ENCODE measurements at regions not wholly inside any gene's neighbourhood (a gene's known extent, or its start where the extent isn't known, plus 50 kb on each side); places are given as distances from the start of the nearest gene placed in this dataset.

- Histone ChIP-seq H3K27ac (ENCODE audit: low read depth in 1 of 2, low read length in 1 of 2) (peak overlapping the region in 1 of 2 donors; percentile 55), H3K4me3 (ENCODE audit: low read length in 2 of 2) (no peak overlapping the region), H3K4me1 (ENCODE audit: control insufficient read depth in 2 of 2, insufficient read depth in 2 of 2, low read length in 2 of 2) (peaks cover 33 to 66% of the 10 kb centered on the region in 2 donors), H3K9me3 (ENCODE audit: control insufficient read depth in 2 of 2, insufficient read depth in 1 of 2, low read length in 1 of 2) (no peaks in the 10 kb centered on the region), H3K36me3 (ENCODE audit: control insufficient read depth in 2 of 2, insufficient read depth in 2 of 2, low read length in 1 of 2) (no peaks in the 10 kb centered on the region), H3K27me3 (ENCODE audit: control insufficient read depth in 2 of 2, insufficient read depth in 1 of 2, low read length in 1 of 2) (no peaks in the 10 kb centered on the region)
- DNase-seq (ENCODE audit: low read depth in 6 of 9, low spot score in 9 of 9): no peak
- 79% methylated on average over 10 of the region's 10 CpGs for WGBS
Observed at GRCh38 chr2:43106559-43107527, 119.6 kb downstream of the ZFP36L2 start.

- WGBS: 30% methylated on average over 4 of the region's 4 CpGs
- H3K4me1 ChIP-seq (ENCODE audit: control insufficient read depth in 2 of 2, insufficient read depth in 2 of 2, low read length in 2 of 2): peaks cover 33 to 73% of the 10 kb centered on the region in 2 donors
- peaks cover 0 to 5% of the 10 kb centered on the region in 2 donors for H3K27me3 ChIP-seq (ENCODE audit: control insufficient read depth in 2 of 2, insufficient read depth in 1 of 2, low read length in 1 of 2)
- peak overlapping the region; percentile 55 to 66 for H3K27ac ChIP-seq (ENCODE audit: low read depth in 1 of 2, low read length in 1 of 2)
- no peaks in the 10 kb centered on the region for H3K9me3 ChIP-seq (ENCODE audit: control insufficient read depth in 2 of 2, insufficient read depth in 1 of 2, low read length in 1 of 2)
- H3K36me3 ChIP-seq (ENCODE audit: control insufficient read depth in 2 of 2, insufficient read depth in 2 of 2, low read length in 1 of 2): no peaks in the 10 kb centered on the region
- DNase-seq (ENCODE audit: low read depth in 6 of 9, low spot score in 9 of 9): peak in 1 of 9 donors; percentile 58
- H3K4me3 ChIP-seq (ENCODE audit: low read length in 2 of 2): no peak overlapping the region
Observed at GRCh38 chr2:43105586-43106558, 120.5 kb downstream of the ZFP36L2 start.

GRCh38 chr2:43104763-43105162 is 121.6 kb downstream of the ZFP36L2 start:
- no peaks in the 10 kb centered on the region for H3K36me3 ChIP-seq (ENCODE audit: control insufficient read depth in 2 of 2, insufficient read depth in 2 of 2, low read length in 1 of 2)
- WGBS: 93% methylated on average over 2 of the region's 2 CpGs
- no peak overlapping the region for H3K27ac ChIP-seq (ENCODE audit: low read depth in 1 of 2, low read length in 1 of 2)
- peaks cover 26 to 64% of the 10 kb centered on the region in 2 donors for H3K4me1 ChIP-seq (ENCODE audit: control insufficient read depth in 2 of 2, insufficient read depth in 2 of 2, low read length in 2 of 2)
- H3K9me3 ChIP-seq (ENCODE audit: control insufficient read depth in 2 of 2, insufficient read depth in 1 of 2, low read length in 1 of 2): no peaks in the 10 kb centered on the region
- no peak for DNase-seq (ENCODE audit: low read depth in 6 of 9, low spot score in 9 of 9)
- peaks cover 0 to 10% of the 10 kb centered on the region in 2 donors for H3K27me3 ChIP-seq (ENCODE audit: control insufficient read depth in 2 of 2, insufficient read depth in 1 of 2, low read length in 1 of 2)
- no peak overlapping the region for H3K4me3 ChIP-seq (ENCODE audit: low read length in 2 of 2)

- WGBS: 97% methylated on average over 6 of the region's 6 CpGs
- Histone ChIP-seq H3K4me1 (ENCODE audit: control insufficient read depth in 2 of 2, insufficient read depth in 2 of 2, low read length in 2 of 2) (peaks cover 22 to 57% of the 10 kb centered on the region in 2 donors), H3K4me3 (ENCODE audit: low read length in 2 of 2) (no peak overlapping the region), H3K27me3 (ENCODE audit: control insufficient read depth in 2 of 2, insufficient read depth in 1 of 2, low read length in 1 of 2) (peaks cover 0 to 12% of the 10 kb centered on the region in 2 donors), H3K27ac (ENCODE audit: low read depth in 1 of 2, low read length in 1 of 2) (no peak overlapping the region), H3K9me3 (ENCODE audit: control insufficient read depth in 2 of 2, insufficient read depth in 1 of 2, low read length in 1 of 2) (no peaks in the 10 kb centered on the region), H3K36me3 (ENCODE audit: control insufficient read depth in 2 of 2, insufficient read depth in 2 of 2, low read length in 1 of 2) (no peaks in the 10 kb centered on the region)
- DNase-seq (ENCODE audit: low read depth in 6 of 9, low spot score in 9 of 9): no peak
Observed at GRCh38 chr2:43104106-43104505, 122.3 kb downstream of the ZFP36L2 start.

- Histone ChIP-seq H3K4me1 (ENCODE audit: control insufficient read depth in 2 of 2, insufficient read depth in 2 of 2, low read length in 2 of 2) (peaks cover 21 to 56% of the 10 kb centered on the region in 2 donors), H3K9me3 (ENCODE audit: control insufficient read depth in 2 of 2, insufficient read depth in 1 of 2, low read length in 1 of 2) (no peaks in the 10 kb centered on the region), H3K27ac (ENCODE audit: low read depth in 1 of 2, low read length in 1 of 2) (no peak overlapping the region), H3K36me3 (ENCODE audit: control insufficient read depth in 2 of 2, insufficient read depth in 2 of 2, low read length in 1 of 2) (no peaks in the 10 kb centered on the region), H3K4me3 (ENCODE audit: low read length in 2 of 2) (no peak overlapping the region), H3K27me3 (ENCODE audit: control insufficient read depth in 2 of 2, insufficient read depth in 1 of 2, low read length in 1 of 2) (peaks cover 0 to 12% of the 10 kb centered on the region in 2 donors)
- 97% methylated on average over 3 of the region's 3 CpGs for WGBS
- DNase-seq (ENCODE audit: low read depth in 6 of 9, low spot score in 9 of 9): no peak
Observed at GRCh38 chr2:43103093-43103404, 123.4 kb downstream of the ZFP36L2 start.

- H3K4me3 ChIP-seq (ENCODE audit: low read length in 2 of 2): no peak overlapping the region
- no peak for DNase-seq (ENCODE audit: low read depth in 6 of 9, low spot score in 9 of 9)
- H3K36me3 ChIP-seq (ENCODE audit: control insufficient read depth in 2 of 2, insufficient read depth in 2 of 2, low read length in 1 of 2): no peaks in the 10 kb centered on the region
- H3K27ac ChIP-seq (ENCODE audit: low read depth in 1 of 2, low read length in 1 of 2): peak overlapping the region; percentile 5 to 62
- H3K27me3 ChIP-seq (ENCODE audit: control insufficient read depth in 2 of 2, insufficient read depth in 1 of 2, low read length in 1 of 2): peaks cover 0 to 12% of the 10 kb centered on the region in 2 donors
- H3K9me3 ChIP-seq (ENCODE audit: control insufficient read depth in 2 of 2, insufficient read depth in 1 of 2, low read length in 1 of 2): no peaks in the 10 kb centered on the region
- peaks cover 18 to 53% of the 10 kb centered on the region in 2 donors for H3K4me1 ChIP-seq (ENCODE audit: control insufficient read depth in 2 of 2, insufficient read depth in 2 of 2, low read length in 2 of 2)
- 84% methylated on average over 9 of the region's 9 CpGs for WGBS
Observed at GRCh38 chr2:43102366-43103092, 123.9 kb downstream of the ZFP36L2 start.

GRCh38 chr2:43101751-43102150 is 124.7 kb downstream of the ZFP36L2 start:
- no peak overlapping the region for H3K27ac ChIP-seq (ENCODE audit: low read depth in 1 of 2, low read length in 1 of 2)
- H3K4me3 ChIP-seq (ENCODE audit: low read length in 2 of 2): no peak overlapping the region
- peaks cover 18 to 45% of the 10 kb centered on the region in 2 donors for H3K4me1 ChIP-seq (ENCODE audit: control insufficient read depth in 2 of 2, insufficient read depth in 2 of 2, low read length in 2 of 2)
- 95% methylated on average over 7 of the region's 7 CpGs for WGBS
- no peaks in the 10 kb centered on the region for H3K36me3 ChIP-seq (ENCODE audit: control insufficient read depth in 2 of 2, insufficient read depth in 2 of 2, low read length in 1 of 2)
- DNase-seq (ENCODE audit: low read depth in 6 of 9, low spot score in 9 of 9): no peak
- H3K27me3 ChIP-seq (ENCODE audit: control insufficient read depth in 2 of 2, insufficient read depth in 1 of 2, low read length in 1 of 2): peaks cover 0 to 12% of the 10 kb centered on the region in 2 donors
- no peaks in the 10 kb centered on the region for H3K9me3 ChIP-seq (ENCODE audit: control insufficient read depth in 2 of 2, insufficient read depth in 1 of 2, low read length in 1 of 2)

GRCh38 chr2:43100883-43101662 is 125.3 kb downstream of the ZFP36L2 start:
- H3K9me3 ChIP-seq (ENCODE audit: control insufficient read depth in 2 of 2, insufficient read depth in 1 of 2, low read length in 1 of 2): no peaks in the 10 kb centered on the region
- H3K27me3 ChIP-seq (ENCODE audit: control insufficient read depth in 2 of 2, insufficient read depth in 1 of 2, low read length in 1 of 2): peaks cover 0 to 12% of the 10 kb centered on the region in 2 donors
- no peaks in the 10 kb centered on the region for H3K36me3 ChIP-seq (ENCODE audit: control insufficient read depth in 2 of 2, insufficient read depth in 2 of 2, low read length in 1 of 2)
- peak overlapping the region; percentile 4 to 9 for H3K4me3 ChIP-seq (ENCODE audit: low read length in 2 of 2)
- no peak overlapping the region for H3K27ac ChIP-seq (ENCODE audit: low read depth in 1 of 2, low read length in 1 of 2)
- 74% methylated on average over 56 of the region's 56 CpGs for WGBS
- DNase-seq (ENCODE audit: low read depth in 6 of 9, low spot score in 9 of 9): no peak
- peaks cover 14 to 39% of the 10 kb centered on the region in 2 donors for H3K4me1 ChIP-seq (ENCODE audit: control insufficient read depth in 2 of 2, insufficient read depth in 2 of 2, low read length in 2 of 2)

All from thymus (tissue), 11 donors.